Activated CD8-positive, alpha-beta T cell treated with anti-CD3 and anti-CD28 coated beads for 36 hours (primary cell): ENCODE measurements at regions not wholly inside any gene's neighbourhood (a gene's known extent, or its start where the extent isn't known, plus 50 kb on each side); places are given as distances from the start of the nearest gene placed in this dataset.

Source experiments
- ATAC-seq: fragments of 200-7000 bp; cut with Tn5 transposase; one replicate; pipeline ENCODE4 v1.10.0; 2021; ENCODE audit warnings: mild to moderate bottlenecking, moderate library complexity
- CTCF ChIA-PET: fragments of 350-600 bp; sonication (Branson Sonifier 250); formaldehyde crosslinking; loops from one replicate; lab custom pipeline; 2021; ENCODE audit warnings: antibody characterized with exemption; lab: Charles Lee
- POLR2A ChIA-PET: fragments of 350-600 bp; sonication (Branson Sonifier 250); formaldehyde crosslinking; loops from one replicate; lab custom pipeline; 2021; ENCODE audit warnings: antibody characterized with exemption; lab: Charles Lee
- DNase-seq: peaks from one replicate; pipeline ENCODE4 v3.0.0-alpha.2; 2020
- H3K27ac Mint-ChIP-seq: one replicate; pipeline ENCODE4 v1.8.0; 2021; ENCODE audit warnings: mild to moderate bottlenecking, mixed read lengths
- H3K27me3 Mint-ChIP-seq: one replicate; pipeline ENCODE4 v1.8.0; 2021; ENCODE audit warnings: mixed read lengths
- H3K36me3 Mint-ChIP-seq: one replicate; pipeline ENCODE4 v1.8.0; 2021; ENCODE audit warnings: low read depth, mixed read lengths
- H3K4me1 Mint-ChIP-seq: one replicate; pipeline ENCODE4 v1.8.0; 2021; ENCODE audit warnings: low read depth, mixed read lengths
- H3K4me3 Mint-ChIP-seq: one replicate; pipeline ENCODE4 v1.8.0; 2021; ENCODE audit warnings: mild to moderate bottlenecking, moderate library complexity, mixed read lengths
- H3K9me3 Mint-ChIP-seq: one replicate; pipeline ENCODE4 v1.8.0; 2021; ENCODE audit warnings: mixed read lengths
- intact Hi-C: fragments of 100-400 bp; cut with micrococcal nuclease; formaldehyde crosslinking; loops from one replicate; pipeline ENCODE4 v1.10.0; 2022
- TF ChIP-seq, protein P1 (sequence below): fragments of 200-600 bp; IDR thresholded peaks from one replicate; pipeline ENCODE4 v1.8.0; 2022; ENCODE audit warnings: antibody characterized with exemption, mild to moderate bottlenecking

DNA sequence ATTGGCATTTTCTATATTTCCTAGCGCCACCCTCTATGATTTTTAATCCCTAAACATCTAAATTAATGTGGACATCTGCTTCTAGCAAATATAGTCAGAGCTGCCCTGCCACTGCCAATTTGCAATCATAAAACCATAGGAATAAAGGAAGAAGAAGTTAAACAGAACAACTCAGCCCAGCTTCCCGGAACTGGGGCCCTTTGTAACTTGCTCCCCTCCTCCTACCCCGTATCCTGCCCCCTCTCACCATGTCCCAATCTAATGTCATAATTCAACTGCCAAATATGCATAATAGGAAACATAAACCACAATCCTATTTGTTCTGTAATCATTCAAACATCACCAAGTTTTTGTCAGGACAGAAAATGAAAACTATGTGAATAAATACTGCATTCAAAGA is 74.4 kb upstream of the ACP3 start:
- Mint-ChIP-seq H3K9me3 (no peaks in the 10 kb centered on the region), H3K4me3 (no peak overlapping the region), H3K4me1 (no peaks in the 10 kb centered on the region), H3K27me3 (peaks cover 20% of the 10 kb centered on the region), H3K27ac (no peak overlapping the region), H3K36me3 (no peaks in the 10 kb centered on the region)
- ATAC-seq (no peak), DNase-seq (no peak)
- intact Hi-C loops: no loop called here
- TF ChIP-seq, protein P1, sequence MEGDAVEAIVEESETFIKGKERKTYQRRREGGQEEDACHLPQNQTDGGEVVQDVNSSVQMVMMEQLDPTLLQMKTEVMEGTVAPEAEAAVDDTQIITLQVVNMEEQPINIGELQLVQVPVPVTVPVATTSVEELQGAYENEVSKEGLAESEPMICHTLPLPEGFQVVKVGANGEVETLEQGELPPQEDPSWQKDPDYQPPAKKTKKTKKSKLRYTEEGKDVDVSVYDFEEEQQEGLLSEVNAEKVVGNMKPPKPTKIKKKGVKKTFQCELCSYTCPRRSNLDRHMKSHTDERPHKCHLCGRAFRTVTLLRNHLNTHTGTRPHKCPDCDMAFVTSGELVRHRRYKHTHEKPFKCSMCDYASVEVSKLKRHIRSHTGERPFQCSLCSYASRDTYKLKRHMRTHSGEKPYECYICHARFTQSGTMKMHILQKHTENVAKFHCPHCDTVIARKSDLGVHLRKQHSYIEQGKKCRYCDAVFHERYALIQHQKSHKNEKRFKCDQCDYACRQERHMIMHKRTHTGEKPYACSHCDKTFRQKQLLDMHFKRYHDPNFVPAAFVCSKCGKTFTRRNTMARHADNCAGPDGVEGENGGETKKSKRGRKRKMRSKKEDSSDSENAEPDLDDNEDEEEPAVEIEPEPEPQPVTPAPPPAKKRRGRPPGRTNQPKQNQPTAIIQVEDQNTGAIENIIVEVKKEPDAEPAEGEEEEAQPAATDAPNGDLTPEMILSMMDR: no peak
- CTCF ChIA-PET: interaction anchor here (1.1 to 1.9 kb wide), 2 partner anchors 9 to 1687 kb away, joined by 3 to 5 read pairs; no protein-coding TSS in a partner anchor
- POLR2A ChIA-PET: no interaction called here

DNA sequence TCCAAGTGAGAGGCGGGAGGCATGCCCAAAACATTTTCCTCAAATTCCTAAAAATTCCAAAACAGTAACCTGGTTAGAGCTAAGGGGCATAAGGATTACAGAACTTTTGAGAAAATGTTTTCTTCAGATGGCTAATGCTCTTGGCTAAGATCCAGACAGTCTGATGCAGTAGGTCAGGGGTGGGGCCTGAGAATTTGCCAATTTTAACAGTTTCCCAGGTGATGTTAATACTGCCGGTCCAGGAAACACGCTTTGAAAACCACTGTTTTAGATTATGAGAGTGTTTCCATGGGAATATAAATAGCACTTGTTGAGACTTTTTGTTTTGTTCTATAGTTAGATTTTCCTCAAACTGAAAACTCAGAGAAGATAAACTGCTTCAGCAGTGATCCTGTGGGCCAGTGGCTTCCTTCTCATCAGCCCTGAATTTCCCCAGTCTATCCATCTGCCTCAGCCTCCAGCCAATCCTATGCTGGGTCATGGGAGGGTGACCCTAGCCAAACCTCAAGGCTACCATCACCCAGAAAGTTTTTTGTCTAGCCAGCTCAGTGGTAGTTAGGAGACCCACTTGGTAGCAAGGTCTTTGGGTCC is 71.6 kb upstream of the ACP3 start:
- ATAC-seq: no peak
- no peak for DNase-seq
- Mint-ChIP-seq H3K36me3 (no peaks in the 10 kb centered on the region), H3K27me3 (peaks cover 24% of the 10 kb centered on the region), H3K4me1 (no peaks in the 10 kb centered on the region), H3K27ac (no peak overlapping the region), H3K9me3 (no peaks in the 10 kb centered on the region), H3K4me3 (no peak overlapping the region)
- ChIA-PET POLR2A (no interaction called here), CTCF (no interaction called here)
- TF ChIP-seq, protein P1: no peak
- intact Hi-C loops: no loop called here

GRCh38 chr3:132246212-132246611 is 71.0 kb upstream of the ACP3 start:
- TF ChIP-seq, protein P1: no peak
- intact Hi-C loops: no loop called here
- H3K9me3 Mint-ChIP-seq: no peaks in the 10 kb centered on the region
- no peak overlapping the region for H3K27ac Mint-ChIP-seq
- POLR2A ChIA-PET: no interaction called here
- no peak overlapping the region for H3K4me3 Mint-ChIP-seq
- peaks cover 23% of the 10 kb centered on the region for H3K27me3 Mint-ChIP-seq
- CTCF ChIA-PET: no interaction called here
- no peaks in the 10 kb centered on the region for H3K36me3 Mint-ChIP-seq
- no peaks in the 10 kb centered on the region for H3K4me1 Mint-ChIP-seq
- ATAC-seq: no peak
- DNase-seq: no peak

DNA sequence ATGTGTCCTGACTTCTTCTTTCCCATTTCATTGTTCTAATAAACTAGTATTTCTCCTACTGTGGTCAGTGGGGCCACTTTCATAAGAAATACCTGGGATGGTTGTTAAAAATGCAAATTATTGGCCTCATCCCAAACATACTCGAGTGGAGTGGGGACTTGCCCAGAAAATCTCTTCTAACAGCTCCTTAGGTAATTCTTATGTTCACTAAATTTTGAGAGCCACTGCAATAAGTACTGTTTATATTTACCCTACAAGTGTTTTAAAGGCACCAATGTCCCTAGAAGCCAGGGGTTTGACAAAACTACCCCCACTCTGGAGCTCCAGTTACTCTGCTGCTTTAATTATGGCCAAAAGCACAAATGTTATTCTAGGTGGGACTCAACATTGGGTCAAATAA is 70.0 kb upstream of the ACP3 start:
- Mint-ChIP-seq H3K27ac (no peak overlapping the region), H3K36me3 (no peaks in the 10 kb centered on the region), H3K4me1 (no peaks in the 10 kb centered on the region), H3K27me3 (peaks cover 18% of the 10 kb centered on the region), H3K4me3 (no peak overlapping the region), H3K9me3 (no peaks in the 10 kb centered on the region)
- no peak for ATAC-seq
- intact Hi-C loops: no loop called here
- ChIA-PET POLR2A (no interaction called here), CTCF (interaction anchor here (1.2 to 6.0 kb wide), 2 partner anchors 97 to 103 kb away, joined by 3 to 50 read pairs; no protein-coding TSS in a partner anchor)
- no peak for DNase-seq
- TF ChIP-seq, protein P1: no peak

- Mint-ChIP-seq H3K27me3 (peaks cover 18% of the 10 kb centered on the region), H3K27ac (no peak overlapping the region), H3K4me1 (no peaks in the 10 kb centered on the region), H3K9me3 (no peaks in the 10 kb centered on the region), H3K4me3 (no peak overlapping the region), H3K36me3 (no peaks in the 10 kb centered on the region)
- ATAC-seq (no peak), DNase-seq (no peak)
- TF ChIP-seq, protein P1: no peak
- CTCF ChIA-PET: interaction anchor here (0.8 to 6.0 kb wide), 2 partner anchors 95 to 150 kb away, joined by 3 to 50 read pairs; no protein-coding TSS in a partner anchor
- POLR2A ChIA-PET: no interaction called here
- intact Hi-C loops: no loop called here
These were observed 68.7 kb upstream of the ACP3 start for GRCh38 chr3:132248490-132248889.
